T-helper 1 cell treated with Interleukin-12 subunit alpha and Interleukin-12 subunit beta and Interleukin-4 antibody, amounts not matched to agents 30 μg/mL and 1 μg/mL, for 36 hours (primary cell): ENCODE measurements at regions not wholly inside any gene's neighbourhood (a gene's known extent, or its start where the extent isn't known, plus 50 kb on each side); places are given as distances from the start of the nearest gene placed in this dataset.

ENCODE experiments used
- H3K27ac Mint-ChIP-seq: one replicate; pipeline ENCODE4 v1.8.0; 2021; ENCODE audit warnings: mild to moderate bottlenecking, mixed read lengths
- H3K27me3 Mint-ChIP-seq: one replicate; pipeline ENCODE4 v1.8.0; 2021; ENCODE audit warnings: low read depth, mixed read lengths
- H3K36me3 Mint-ChIP-seq: one replicate; pipeline ENCODE4 v1.8.0; 2021; ENCODE audit warnings: low read depth, mixed read lengths
- H3K4me1 Mint-ChIP-seq: one replicate; pipeline ENCODE4 v1.8.0; 2021; ENCODE audit warnings: low read depth, mixed read lengths
- H3K4me3 Mint-ChIP-seq: one replicate; pipeline ENCODE4 v1.8.0; 2021; ENCODE audit warnings: mild to moderate bottlenecking, moderate library complexity, mixed read lengths
- H3K9me3 Mint-ChIP-seq: one replicate; pipeline ENCODE4 v1.8.0; 2021; ENCODE audit warnings: mixed read lengths

DNA sequence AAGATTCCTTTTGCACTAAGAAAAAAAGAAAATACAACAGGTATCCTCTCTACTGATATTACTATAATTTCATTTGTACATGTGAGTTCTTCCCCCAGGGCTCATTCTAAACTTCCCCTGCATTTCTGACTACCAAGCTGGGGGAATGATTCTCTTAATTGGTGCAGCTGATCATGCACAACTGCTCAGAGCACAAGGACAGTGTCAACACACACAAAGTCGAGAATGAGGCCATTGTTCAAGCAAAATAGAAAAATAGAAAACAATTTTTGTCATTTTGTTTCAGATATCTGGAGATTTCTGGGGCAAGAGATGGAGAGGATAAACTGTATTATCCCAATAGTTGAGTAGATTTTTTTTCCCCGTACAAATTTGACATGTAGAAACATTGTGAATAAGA lies 236.3 kb downstream of the HAO1 start:
- no peak overlapping the region for H3K27ac Mint-ChIP-seq
- H3K36me3 Mint-ChIP-seq = no peaks in the 10 kb centered on the region
- no peaks in the 10 kb centered on the region for H3K27me3 Mint-ChIP-seq
- H3K4me1 Mint-ChIP-seq = no peaks in the 10 kb centered on the region
- H3K9me3 Mint-ChIP-seq = peaks cover 17% of the 10 kb centered on the region
- no peak overlapping the region for H3K4me3 Mint-ChIP-seq

DNA sequence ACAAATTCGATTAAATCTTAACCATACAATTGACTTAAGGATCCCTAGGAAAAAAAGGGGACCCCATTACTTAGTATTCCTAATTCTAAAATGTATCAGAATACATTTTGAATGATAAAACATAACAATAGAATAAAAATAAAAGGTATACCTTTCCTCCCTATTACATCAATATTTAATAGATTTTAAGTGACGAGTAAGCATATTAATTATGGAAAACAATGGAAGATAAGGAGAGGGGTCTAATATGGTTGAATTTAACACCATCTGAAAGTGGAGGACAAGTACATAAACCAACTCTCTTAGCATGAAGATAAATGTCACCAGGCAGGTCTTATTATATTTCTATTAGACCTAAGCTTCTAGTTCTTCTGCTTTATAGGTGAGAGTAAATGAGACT lies 232.1 kb downstream of the HAO1 start:
- H3K4me1 Mint-ChIP-seq = no peaks in the 10 kb centered on the region
- no peaks in the 10 kb centered on the region for H3K27me3 Mint-ChIP-seq
- H3K36me3 Mint-ChIP-seq = no peaks in the 10 kb centered on the region

DNA sequence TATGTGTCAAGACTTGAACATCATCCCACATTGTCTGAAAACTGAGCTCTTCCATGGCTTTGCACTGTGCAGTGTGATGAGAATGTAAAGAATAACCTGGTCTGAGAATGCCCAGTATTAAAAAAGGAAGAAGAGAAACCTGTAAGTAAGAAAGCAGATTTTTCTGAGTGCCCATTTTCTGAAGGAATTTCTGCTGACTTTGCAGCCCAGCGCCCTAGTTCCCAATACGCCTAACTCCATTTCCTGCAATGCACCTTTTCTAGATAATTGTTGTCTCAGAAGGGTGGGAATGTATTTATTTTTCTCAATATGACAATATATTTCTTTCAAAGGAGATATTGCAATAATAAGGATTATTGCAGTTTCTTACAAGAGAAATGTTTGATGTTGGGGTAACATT lies 231.5 kb downstream of the HAO1 start:
- Mint-ChIP-seq H3K27me3 (no peaks in the 10 kb centered on the region), H3K27ac (no peak overlapping the region), H3K4me1 (no peaks in the 10 kb centered on the region), H3K36me3 (no peaks in the 10 kb centered on the region), H3K4me3 (no peak overlapping the region), H3K9me3 (peaks cover 13% of the 10 kb centered on the region)

More for the DNA sequence above, 232.1 kb downstream of the HAO1 start:
- Mint-ChIP-seq H3K27ac (no peak overlapping the region), H3K9me3 (peaks cover 13% of the 10 kb centered on the region), H3K4me3 (no peak overlapping the region)

DNA sequence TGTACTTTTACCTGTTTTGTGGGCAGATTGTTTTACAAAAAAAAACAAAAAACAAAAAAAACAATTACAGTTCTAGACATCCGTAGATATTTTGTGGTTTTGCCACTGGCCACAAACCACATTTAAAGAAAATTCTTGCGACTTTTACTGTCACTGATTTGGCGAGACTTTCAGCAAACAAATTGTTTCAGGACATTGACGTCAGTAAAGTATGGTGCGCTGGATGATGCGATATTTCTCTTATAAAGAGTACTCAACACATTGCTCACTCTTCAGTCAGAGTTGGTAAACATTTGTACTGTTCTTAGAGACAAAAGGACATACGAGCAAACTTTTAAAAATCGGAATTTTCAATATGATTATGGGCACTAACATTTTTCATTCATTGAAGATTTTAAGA lies 229.8 kb downstream of the HAO1 start:
- H3K36me3 Mint-ChIP-seq = no peaks in the 10 kb centered on the region
- H3K9me3 Mint-ChIP-seq = peaks cover 10% of the 10 kb centered on the region
- H3K4me1 Mint-ChIP-seq = no peaks in the 10 kb centered on the region
- H3K27me3 Mint-ChIP-seq = no peaks in the 10 kb centered on the region
- no peak overlapping the region for H3K4me3 Mint-ChIP-seq
- no peak overlapping the region for H3K27ac Mint-ChIP-seq

DNA sequence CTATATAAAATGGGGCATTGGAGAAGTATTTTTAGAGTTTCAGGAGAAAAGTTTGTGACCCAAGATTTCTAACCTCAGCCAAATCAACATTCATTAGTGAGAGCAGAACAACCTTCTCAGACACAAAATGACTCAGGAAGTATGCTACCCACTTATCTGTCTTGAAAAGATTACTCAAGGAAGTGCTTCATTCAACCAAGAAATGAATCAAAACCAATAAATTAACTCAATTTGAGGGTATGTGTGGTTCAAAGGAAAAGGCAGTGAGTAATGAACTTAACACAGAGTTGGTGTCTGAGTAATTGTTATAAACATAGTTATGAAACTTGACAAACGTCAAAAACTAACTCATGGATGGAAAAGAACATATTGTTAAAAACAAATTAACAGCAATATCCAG lies 227.6 kb downstream of the HAO1 start:
- H3K4me1 Mint-ChIP-seq = no peaks in the 10 kb centered on the region
- no peak overlapping the region for H3K4me3 Mint-ChIP-seq
- H3K9me3 Mint-ChIP-seq = no peaks in the 10 kb centered on the region
- H3K27me3 Mint-ChIP-seq = no peaks in the 10 kb centered on the region
- H3K27ac Mint-ChIP-seq = no peak overlapping the region
- no peaks in the 10 kb centered on the region for H3K36me3 Mint-ChIP-seq

DNA sequence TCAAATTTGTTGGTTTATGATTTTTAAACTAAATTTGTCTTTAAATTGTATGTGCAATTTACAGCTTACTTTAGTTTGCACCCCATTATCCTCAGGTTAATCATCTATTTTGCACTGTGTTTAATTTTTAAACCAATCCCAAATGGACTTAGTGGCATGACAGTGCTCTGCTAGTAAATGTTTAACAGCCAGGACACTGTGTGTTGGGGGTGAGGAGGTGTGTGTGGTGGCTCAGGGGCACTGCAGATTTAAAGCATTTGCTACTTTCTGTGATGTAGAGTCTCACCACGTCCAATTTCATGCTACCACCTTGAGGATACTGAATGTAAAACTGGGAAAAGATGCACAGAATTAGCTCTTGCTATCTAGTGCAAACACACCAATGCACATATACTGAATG lies 225.7 kb downstream of the HAO1 start:
- H3K9me3 Mint-ChIP-seq = peaks cover 4% of the 10 kb centered on the region
- H3K4me1 Mint-ChIP-seq = no peaks in the 10 kb centered on the region
- H3K36me3 Mint-ChIP-seq = no peaks in the 10 kb centered on the region
- no peak overlapping the region for H3K4me3 Mint-ChIP-seq
- no peak overlapping the region for H3K27ac Mint-ChIP-seq
- H3K27me3 Mint-ChIP-seq = no peaks in the 10 kb centered on the region

DNA sequence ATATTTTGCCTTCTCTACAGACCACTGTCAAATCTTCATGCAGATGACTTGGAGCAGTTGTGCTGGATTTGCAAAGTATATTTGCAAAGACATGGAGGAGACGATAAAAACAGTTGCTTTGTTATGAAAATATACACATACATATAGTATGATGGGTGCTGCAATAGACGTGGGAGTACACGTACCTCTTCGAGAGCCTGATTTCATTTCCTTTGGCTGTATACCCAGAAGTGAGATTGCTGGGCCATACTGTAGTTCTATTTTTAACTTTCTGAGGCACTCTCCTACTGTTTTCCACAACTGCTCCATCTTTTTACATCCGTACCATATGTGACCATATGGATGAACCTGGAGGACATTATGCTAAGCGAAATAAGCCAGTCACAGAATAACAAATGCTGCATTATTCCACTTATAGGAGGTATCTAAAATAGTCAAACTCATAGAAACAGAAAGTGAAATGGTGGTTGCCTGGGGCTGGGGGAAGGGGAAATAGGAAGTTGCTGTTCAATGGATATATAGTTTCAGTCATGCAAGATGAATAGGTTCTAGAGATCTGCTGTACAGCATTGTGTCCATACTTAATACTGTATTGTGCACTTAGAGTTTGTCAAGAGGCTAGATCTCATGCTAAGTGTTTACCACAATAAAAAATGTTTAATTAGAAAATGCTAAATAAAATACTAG lies 223.8 kb downstream of the HAO1 start:
- H3K27ac Mint-ChIP-seq = no peak overlapping the region
- H3K27me3 Mint-ChIP-seq = no peaks in the 10 kb centered on the region
- H3K4me1 Mint-ChIP-seq = no peaks in the 10 kb centered on the region
- H3K4me3 Mint-ChIP-seq = no peak overlapping the region
- H3K36me3 Mint-ChIP-seq = no peaks in the 10 kb centered on the region
- peaks cover 4% of the 10 kb centered on the region for H3K9me3 Mint-ChIP-seq

DNA sequence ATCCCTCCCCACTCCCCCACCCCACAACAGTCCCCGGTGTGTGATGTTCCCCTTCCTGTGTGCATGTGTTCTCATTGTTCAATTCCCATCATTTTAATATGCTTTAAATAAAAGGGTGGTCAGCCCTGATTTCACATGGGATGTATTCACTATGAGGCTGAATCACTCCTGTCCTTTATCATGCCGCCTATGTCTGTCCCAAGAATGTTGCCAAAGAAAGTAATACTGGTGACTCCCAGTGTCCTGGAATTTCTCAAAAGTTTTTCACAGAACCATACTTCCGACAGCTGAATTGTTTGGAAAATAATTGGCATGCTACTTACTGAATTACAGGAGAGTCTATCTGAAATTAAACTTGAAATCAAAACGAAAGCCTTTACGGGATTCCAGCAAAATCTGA lies 217.7 kb downstream of the HAO1 start:
- H3K27me3 Mint-ChIP-seq = no peaks in the 10 kb centered on the region
- H3K27ac Mint-ChIP-seq = no peak overlapping the region
- no peaks in the 10 kb centered on the region for H3K36me3 Mint-ChIP-seq
- H3K4me3 Mint-ChIP-seq = no peak overlapping the region
- H3K4me1 Mint-ChIP-seq = no peaks in the 10 kb centered on the region
- H3K9me3 Mint-ChIP-seq = peaks cover 4% of the 10 kb centered on the region

DNA sequence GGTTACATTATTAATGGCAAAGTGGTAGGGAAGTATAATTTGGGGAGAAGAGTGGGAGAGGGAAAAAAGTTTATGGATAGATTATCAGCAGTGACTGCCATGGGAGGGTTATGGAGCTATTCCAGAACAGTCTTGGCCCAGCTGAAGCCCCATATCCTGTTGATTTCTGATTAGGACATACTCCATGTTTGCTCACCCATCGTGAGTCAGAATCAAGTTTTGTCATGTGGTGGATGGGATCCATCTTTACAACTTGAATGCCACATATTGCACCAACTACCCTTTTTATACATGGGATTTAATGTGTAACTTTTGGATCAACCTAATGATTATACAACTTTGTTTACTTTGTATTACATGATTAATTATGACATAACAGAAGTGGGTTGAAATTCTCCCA lies 217.0 kb downstream of the HAO1 start:
- no peak overlapping the region for H3K27ac Mint-ChIP-seq
- H3K27me3 Mint-ChIP-seq = no peaks in the 10 kb centered on the region
- no peaks in the 10 kb centered on the region for H3K4me1 Mint-ChIP-seq
- H3K36me3 Mint-ChIP-seq = no peaks in the 10 kb centered on the region
- peaks cover 4% of the 10 kb centered on the region for H3K9me3 Mint-ChIP-seq
- H3K4me3 Mint-ChIP-seq = no peak overlapping the region

DNA sequence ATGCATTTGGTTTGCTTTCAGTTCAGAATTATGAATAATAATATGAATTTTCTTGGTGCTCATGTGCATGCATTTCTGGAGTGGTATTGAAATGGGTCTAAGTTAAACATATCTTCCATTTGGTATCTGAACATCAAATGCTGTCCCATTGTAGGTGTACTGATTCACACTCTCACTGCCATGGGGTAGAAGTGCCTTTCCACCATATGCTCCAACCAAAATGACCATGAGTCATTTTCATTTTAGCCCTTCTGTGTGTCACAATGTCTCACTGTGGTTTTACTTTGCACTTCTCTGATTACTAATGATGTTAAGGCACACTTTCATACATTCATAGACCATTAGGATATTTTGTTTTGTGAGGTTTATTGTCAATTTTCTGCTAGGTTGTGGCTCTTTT lies 211.9 kb downstream of the HAO1 start:
- no peak overlapping the region for H3K27ac Mint-ChIP-seq
- H3K4me1 Mint-ChIP-seq = no peaks in the 10 kb centered on the region
- H3K27me3 Mint-ChIP-seq = no peaks in the 10 kb centered on the region
- H3K4me3 Mint-ChIP-seq = no peak overlapping the region
- no peaks in the 10 kb centered on the region for H3K36me3 Mint-ChIP-seq
- H3K9me3 Mint-ChIP-seq = no peaks in the 10 kb centered on the region

DNA sequence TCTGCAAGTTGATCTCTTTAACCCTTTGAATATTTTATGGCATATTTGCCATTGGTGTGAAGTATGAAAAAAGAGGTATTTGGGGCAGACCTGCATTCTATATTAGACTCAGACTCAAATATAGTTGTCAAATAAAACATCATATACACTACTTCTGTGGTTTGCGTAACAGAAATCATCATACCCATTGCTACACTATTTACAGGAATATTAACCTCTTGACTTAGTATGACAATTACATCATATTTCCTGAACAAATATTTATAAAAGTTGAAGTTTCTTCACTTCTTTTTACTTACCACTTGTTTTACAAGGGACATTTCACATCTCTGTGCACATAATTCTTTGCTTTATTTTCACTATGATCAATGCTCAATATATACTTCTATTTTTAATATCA lies 206.0 kb downstream of the HAO1 start:
- H3K4me3 Mint-ChIP-seq = no peak overlapping the region
- no peaks in the 10 kb centered on the region for H3K36me3 Mint-ChIP-seq
- no peaks in the 10 kb centered on the region for H3K4me1 Mint-ChIP-seq
- no peaks in the 10 kb centered on the region for H3K9me3 Mint-ChIP-seq
- no peak overlapping the region for H3K27ac Mint-ChIP-seq
- H3K27me3 Mint-ChIP-seq = no peaks in the 10 kb centered on the region

DNA sequence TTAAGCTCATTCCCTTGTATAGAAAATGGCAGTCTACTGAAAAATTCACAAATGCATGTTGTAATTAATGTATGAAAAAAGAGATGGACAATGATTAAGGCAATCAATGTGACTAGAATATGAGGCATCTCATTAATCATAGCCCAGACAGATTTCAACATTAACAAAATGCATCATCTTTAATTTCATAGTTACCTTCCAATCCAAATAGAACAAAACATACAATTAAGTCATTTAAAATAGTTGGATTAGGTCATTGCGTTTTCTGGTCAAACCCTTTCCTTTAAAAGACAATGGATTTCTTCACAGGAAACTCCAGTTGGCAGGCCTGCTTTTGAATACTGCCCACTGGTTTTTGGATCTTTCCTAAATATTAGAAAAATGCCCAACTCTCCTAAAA lies 203.9 kb downstream of the HAO1 start:
- Mint-ChIP-seq H3K27me3 (no peaks in the 10 kb centered on the region), H3K4me3 (no peak overlapping the region), H3K9me3 (no peaks in the 10 kb centered on the region), H3K27ac (no peak overlapping the region), H3K4me1 (no peaks in the 10 kb centered on the region), H3K36me3 (no peaks in the 10 kb centered on the region)

DNA sequence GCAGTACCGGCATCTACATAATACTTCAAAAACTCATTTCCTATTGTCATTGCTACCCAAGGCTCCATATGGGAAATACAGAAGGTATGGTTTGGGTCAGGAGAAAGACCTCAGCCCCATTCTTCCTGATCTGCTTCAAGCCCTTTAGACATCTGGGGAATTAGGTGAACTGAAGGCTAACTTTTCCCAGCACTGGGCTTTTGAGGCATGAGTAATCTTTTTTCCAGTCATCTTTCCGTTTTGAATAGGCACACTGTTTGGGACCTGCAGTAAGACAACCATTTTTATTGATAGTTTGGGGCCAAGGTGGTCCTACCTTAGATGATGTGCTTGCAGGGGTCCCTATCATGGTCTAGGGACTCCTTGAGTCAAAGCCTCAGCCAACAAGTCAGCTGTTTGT lies 198.4 kb downstream of the HAO1 start:
- H3K4me1 Mint-ChIP-seq = no peaks in the 10 kb centered on the region
- no peaks in the 10 kb centered on the region for H3K36me3 Mint-ChIP-seq
- H3K4me3 Mint-ChIP-seq = no peak overlapping the region
- no peak overlapping the region for H3K27ac Mint-ChIP-seq
- no peaks in the 10 kb centered on the region for H3K9me3 Mint-ChIP-seq
- no peaks in the 10 kb centered on the region for H3K27me3 Mint-ChIP-seq

DNA sequence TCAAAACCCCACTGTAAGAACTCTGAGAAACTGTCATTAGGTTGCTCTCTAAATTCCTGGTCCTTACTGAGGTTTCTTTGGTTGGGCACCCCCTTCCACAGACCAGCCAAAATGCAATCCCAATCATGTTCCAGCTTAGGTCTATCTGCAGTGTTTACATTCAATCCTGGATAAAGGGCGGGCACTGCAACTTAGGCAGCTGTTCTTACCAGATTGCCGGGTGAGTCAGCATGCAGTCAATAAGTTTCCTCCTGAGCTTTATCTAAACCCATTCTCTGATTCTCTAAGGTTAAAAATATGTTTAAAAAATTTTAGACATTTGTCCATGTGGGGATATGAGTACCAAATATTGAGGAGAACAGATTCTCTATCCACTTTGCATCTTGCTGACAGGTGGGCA lies 197.8 kb downstream of the HAO1 start:
- no peak overlapping the region for H3K4me3 Mint-ChIP-seq
- no peaks in the 10 kb centered on the region for H3K36me3 Mint-ChIP-seq
- no peaks in the 10 kb centered on the region for H3K9me3 Mint-ChIP-seq
- no peak overlapping the region for H3K27ac Mint-ChIP-seq
- no peaks in the 10 kb centered on the region for H3K4me1 Mint-ChIP-seq
- no peaks in the 10 kb centered on the region for H3K27me3 Mint-ChIP-seq

DNA sequence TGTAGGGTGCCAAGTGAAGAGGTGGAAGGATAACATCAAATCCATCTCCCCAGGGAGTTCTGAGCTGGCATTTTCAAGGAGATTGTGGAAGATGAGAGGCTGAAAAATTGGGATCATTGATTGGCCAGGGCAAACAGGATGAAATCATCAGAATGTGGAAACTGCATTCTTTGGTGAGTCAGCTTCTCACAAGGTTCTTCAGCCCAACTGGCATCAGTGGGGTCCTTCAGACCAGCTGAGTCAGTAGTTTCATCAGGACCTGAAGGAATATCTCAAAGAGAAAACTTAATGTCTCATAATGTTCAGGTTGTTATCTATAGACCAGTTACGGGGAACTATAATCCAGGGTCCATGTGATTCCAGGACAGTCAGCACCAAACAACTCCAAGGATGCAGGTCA lies 195.8 kb downstream of the HAO1 start:
- H3K4me1 Mint-ChIP-seq = no peaks in the 10 kb centered on the region
- no peak overlapping the region for H3K27ac Mint-ChIP-seq
- no peaks in the 10 kb centered on the region for H3K36me3 Mint-ChIP-seq
- no peaks in the 10 kb centered on the region for H3K27me3 Mint-ChIP-seq
- no peak overlapping the region for H3K4me3 Mint-ChIP-seq
- H3K9me3 Mint-ChIP-seq = no peaks in the 10 kb centered on the region

DNA sequence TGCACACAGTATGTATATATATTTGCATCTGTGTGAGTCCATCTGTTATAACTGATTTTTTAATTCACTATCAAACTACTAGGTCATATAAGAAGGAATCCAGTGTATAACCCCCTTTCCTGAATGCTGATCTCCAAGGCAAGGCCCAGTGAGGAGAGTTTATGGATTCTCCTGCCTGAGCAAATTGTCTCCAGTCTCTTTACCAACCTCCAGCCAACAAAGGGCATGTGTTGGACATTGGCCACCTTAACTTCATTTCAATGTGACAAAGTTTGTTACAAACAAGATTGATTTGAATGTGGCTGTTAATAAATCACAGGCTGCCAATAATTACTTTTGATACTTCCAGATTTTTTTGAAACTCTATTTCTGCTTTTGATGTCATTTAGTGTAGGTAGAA lies 191.6 kb downstream of the HAO1 start:
- Mint-ChIP-seq H3K27me3 (peaks cover 3% of the 10 kb centered on the region), H3K36me3 (no peaks in the 10 kb centered on the region), H3K4me1 (no peaks in the 10 kb centered on the region), H3K4me3 (no peak overlapping the region), H3K27ac (no peak overlapping the region), H3K9me3 (no peaks in the 10 kb centered on the region)
